WTC11 (cell line): ENCODE measurements at regions not wholly inside any gene's neighbourhood (a gene's known extent, or its start where the extent isn't known, plus 50 kb on each side); places are given as distances from the start of the nearest gene placed in this dataset.

Source experiments
- ATAC-seq: fragments of 200-7000 bp; cut with Tn5 transposase; 2 replicates; pipeline ENCODE4 v1.10.0; 2021; ENCODE audit warnings: mild to moderate bottlenecking, moderate library complexity
- CTCF ChIA-PET: fragments of 300-600 bp; sonication (Branson Sonifier 250); formaldehyde crosslinking; loops from one replicate; lab custom pipeline; 2021; ENCODE audit warnings: antibody characterized with exemption; lab: Charles Lee
- POLR2A ChIA-PET: fragments of 350-600 bp; sonication (Branson Sonifier 250); formaldehyde crosslinking; loops from one replicate; lab custom pipeline; 2021; ENCODE audit warnings: antibody characterized with exemption; lab: Charles Lee
- DNase-seq: peaks from one replicate; pipeline ENCODE4 v3.0.0; 2021; ENCODE audit warnings: low spot score
- H3K27ac Mint-ChIP-seq: 2 replicates; pipeline ENCODE4 v1.8.0; 2021; ENCODE audit warnings: mixed read lengths
- H3K27me3 Mint-ChIP-seq: 2 replicates; pipeline ENCODE4 v1.8.0; 2021; ENCODE audit warnings: low read depth, mild to moderate bottlenecking, moderate library complexity, mixed read lengths
- H3K36me3 Mint-ChIP-seq: 2 replicates; pipeline ENCODE4 v1.8.0; 2021; ENCODE audit warnings: mixed read lengths
- H3K4me1 Mint-ChIP-seq: 2 replicates; pipeline ENCODE4 v1.8.0; 2022; ENCODE audit warnings: mixed read lengths
- H3K4me3 Mint-ChIP-seq: 2 replicates; pipeline ENCODE4 v1.8.0; 2021; ENCODE audit warnings: mild to moderate bottlenecking, moderate library complexity, mixed read lengths
- H3K9me3 Mint-ChIP-seq: 2 replicates; pipeline ENCODE4 v1.8.0; 2021; ENCODE audit warnings: mixed read lengths
- CREB1 ChIP-seq: sonication (generic); formaldehyde crosslinking; IDR thresholded peaks from 2 replicates; pipeline ENCODE4 v1.8.0; 2023; ENCODE audit warnings: mild to moderate bottlenecking, missing genetic modification reagents
- CTCF ChIP-seq: fragments of 200-600 bp; IDR thresholded peaks from 2 replicates; pipeline ENCODE4 v1.8.0; 2022; ENCODE audit warnings: antibody characterized with exemption
- ERG ChIP-seq: fragments of 250-450 bp; sonication (Bioruptor Pico); IDR thresholded peaks from 2 replicates; pipeline ENCODE4 v1.8.0; 2021; ENCODE audit warnings: mild to moderate bottlenecking
- FOXJ3 ChIP-seq: sonication (generic); formaldehyde crosslinking; IDR thresholded peaks from 2 replicates; pipeline ENCODE4 v1.9.0; 2021; ENCODE audit warnings: missing genetic modification reagents, mild to moderate bottlenecking, borderline replicate concordance
- HMGA2 ChIP-seq: fragments of 250-450 bp; sonication (Bioruptor Pico); IDR thresholded peaks from 2 replicates; pipeline ENCODE4 v1.4.0; 2021; ENCODE audit warnings: mild to moderate bottlenecking, moderate library complexity
- HMGXB4 ChIP-seq: sonication (generic); formaldehyde crosslinking; IDR thresholded peaks from 2 replicates; pipeline ENCODE4 v1.8.1; 2023; ENCODE audit warnings: mild to moderate bottlenecking, moderate library complexity, missing genetic modification reagents
- PRRX2 ChIP-seq: fragments of 250-450 bp; sonication (Bioruptor Pico); IDR thresholded peaks from 2 replicates; pipeline ENCODE4 v1.8.0; 2021; ENCODE audit warnings: mild to moderate bottlenecking
- TEAD4 ChIP-seq: sonication (generic); formaldehyde crosslinking; IDR thresholded peaks from 2 replicates; pipeline ENCODE4 v1.8.0; 2022; ENCODE audit warnings: mild to moderate bottlenecking, missing genetic modification reagents
- USF1 ChIP-seq: sonication (generic); formaldehyde crosslinking; IDR thresholded peaks from 2 replicates; pipeline ENCODE4 v1.8.0; 2022; ENCODE audit warnings: mild to moderate bottlenecking, missing genetic modification reagents
- ZMAT4 ChIP-seq: fragments of 250-450 bp; sonication (Bioruptor Pico); IDR thresholded peaks from 2 replicates; pipeline ENCODE4 v1.9.0; 2021; ENCODE audit warnings: mild to moderate bottlenecking
- ZNF219 ChIP-seq: sonication (generic); formaldehyde crosslinking; IDR thresholded peaks from 2 replicates; pipeline ENCODE4 v1.8.0; 2023; ENCODE audit warnings: missing genetic modification reagents, mild to moderate bottlenecking, borderline replicate concordance
- ZNF232 ChIP-seq: sonication (generic); formaldehyde crosslinking; IDR thresholded peaks from 2 replicates; pipeline ENCODE4 v1.8.0; 2022; ENCODE audit warnings: mild to moderate bottlenecking, missing genetic modification reagents
- ZNF532 ChIP-seq: fragments of 250-450 bp; sonication (Bioruptor Pico); IDR thresholded peaks from 2 replicates; pipeline ENCODE4 v1.9.0; 2021; ENCODE audit warnings: mild to moderate bottlenecking, borderline replicate concordance
- ZNF671 ChIP-seq: fragments of 250-450 bp; sonication (Bioruptor Pico); IDR thresholded peaks from 2 replicates; pipeline ENCODE4 v1.8.0; 2021; ENCODE audit warnings: mild to moderate bottlenecking
- TF ChIP-seq, protein P1 (sequence below): sonication (generic); formaldehyde crosslinking; IDR thresholded peaks from 2 replicates; pipeline ENCODE4 v1.8.0; 2022; ENCODE audit warnings: missing genetic modification reagents
- TF ChIP-seq, protein P2 (sequence below): sonication (generic); formaldehyde crosslinking; IDR thresholded peaks from 2 replicates; pipeline ENCODE4 v1.8.1; 2022; ENCODE audit warnings: mild to moderate bottlenecking, moderate library complexity, missing genetic modification reagents

DNA sequence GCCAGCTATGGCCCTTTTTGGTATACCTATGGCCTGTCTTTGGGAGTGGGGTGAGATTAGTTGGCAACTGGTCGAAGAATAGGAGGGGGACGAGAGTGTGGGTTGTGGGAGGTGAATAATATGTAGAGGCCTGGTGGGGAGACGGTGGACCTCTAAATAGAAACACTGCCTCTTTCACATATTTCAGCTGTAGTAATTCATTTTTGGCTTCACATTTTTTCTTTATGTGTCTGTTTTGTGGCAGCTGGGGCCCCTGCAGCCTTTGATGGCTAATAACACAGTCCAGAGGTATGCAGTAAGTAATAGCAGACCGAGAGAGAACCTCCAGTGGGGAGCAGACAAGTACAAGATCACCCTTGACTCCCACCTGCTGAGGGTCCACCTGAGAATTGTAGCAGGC lies 75.9 kb downstream of the HLX start:
- no peak overlapping the region for H3K27ac Mint-ChIP-seq
- no peak overlapping the region for H3K4me3 Mint-ChIP-seq
- peaks cover 6% of the 10 kb centered on the region for H3K36me3 Mint-ChIP-seq
- H3K4me1 Mint-ChIP-seq, result no peaks in the 10 kb centered on the region
- DNase-seq, result no peak
- TF ChIP-seq ZMAT4 (no peak), CTCF (no peak), HMGA2 (CRISPR knock-in tag) (no peak), FOXJ3 (CRISPR knock-in tag) (no peak), ERG (CRISPR knock-in tag) (no peak), ZNF232 (CRISPR knock-in tag) (no peak), TEAD4 (no peak), HMGXB4 (no peak), CREB1 (CRISPR knock-in tag) (no peak), ZNF219 (CRISPR knock-in tag) (no peak), USF1 (no peak), ZNF671 (CRISPR knock-in tag) (no peak), ZNF532 (CRISPR knock-in tag) (no peak), PRRX2 (CRISPR knock-in tag) (no peak)
- TF ChIP-seq, protein P1, sequence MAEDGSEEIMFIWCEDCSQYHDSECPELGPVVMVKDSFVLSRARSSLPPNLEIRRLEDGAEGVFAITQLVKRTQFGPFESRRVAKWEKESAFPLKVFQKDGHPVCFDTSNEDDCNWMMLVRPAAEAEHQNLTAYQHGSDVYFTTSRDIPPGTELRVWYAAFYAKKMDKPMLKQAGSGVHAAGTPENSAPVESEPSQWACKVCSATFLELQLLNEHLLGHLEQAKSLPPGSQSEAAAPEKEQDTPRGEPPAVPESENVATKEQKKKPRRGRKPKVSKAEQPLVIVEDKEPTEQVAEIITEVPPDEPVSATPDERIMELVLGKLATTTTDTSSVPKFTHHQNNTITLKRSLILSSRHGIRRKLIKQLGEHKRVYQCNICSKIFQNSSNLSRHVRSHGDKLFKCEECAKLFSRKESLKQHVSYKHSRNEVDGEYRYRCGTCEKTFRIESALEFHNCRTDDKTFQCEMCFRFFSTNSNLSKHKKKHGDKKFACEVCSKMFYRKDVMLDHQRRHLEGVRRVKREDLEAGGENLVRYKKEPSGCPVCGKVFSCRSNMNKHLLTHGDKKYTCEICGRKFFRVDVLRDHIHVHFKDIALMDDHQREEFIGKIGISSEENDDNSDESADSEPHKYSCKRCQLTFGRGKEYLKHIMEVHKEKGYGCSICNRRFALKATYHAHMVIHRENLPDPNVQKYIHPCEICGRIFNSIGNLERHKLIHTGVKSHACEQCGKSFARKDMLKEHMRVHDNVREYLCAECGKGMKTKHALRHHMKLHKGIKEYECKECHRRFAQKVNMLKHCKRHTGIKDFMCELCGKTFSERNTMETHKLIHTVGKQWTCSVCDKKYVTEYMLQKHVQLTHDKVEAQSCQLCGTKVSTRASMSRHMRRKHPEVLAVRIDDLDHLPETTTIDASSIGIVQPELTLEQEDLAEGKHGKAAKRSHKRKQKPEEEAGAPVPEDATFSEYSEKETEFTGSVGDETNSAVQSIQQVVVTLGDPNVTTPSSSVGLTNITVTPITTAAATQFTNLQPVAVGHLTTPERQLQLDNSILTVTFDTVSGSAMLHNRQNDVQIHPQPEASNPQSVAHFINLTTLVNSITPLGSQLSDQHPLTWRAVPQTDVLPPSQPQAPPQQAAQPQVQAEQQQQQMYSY (CRISPR knock-in tag), result no peak
- TF ChIP-seq, protein P2, sequence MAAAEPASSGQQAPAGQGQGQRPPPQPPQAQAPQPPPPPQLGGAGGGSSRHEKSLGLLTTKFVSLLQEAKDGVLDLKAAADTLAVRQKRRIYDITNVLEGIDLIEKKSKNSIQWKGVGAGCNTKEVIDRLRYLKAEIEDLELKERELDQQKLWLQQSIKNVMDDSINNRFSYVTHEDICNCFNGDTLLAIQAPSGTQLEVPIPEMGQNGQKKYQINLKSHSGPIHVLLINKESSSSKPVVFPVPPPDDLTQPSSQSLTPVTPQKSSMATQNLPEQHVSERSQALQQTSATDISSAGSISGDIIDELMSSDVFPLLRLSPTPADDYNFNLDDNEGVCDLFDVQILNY (CRISPR knock-in tag), result no peak
- no peak for ATAC-seq
- CTCF ChIA-PET, result no interaction called here
- H3K9me3 Mint-ChIP-seq, result peaks cover 7% of the 10 kb centered on the region
- H3K27me3 Mint-ChIP-seq, result no peaks in the 10 kb centered on the region
- POLR2A ChIA-PET, result no interaction called here
